NCI-H446 (cell line): ENCODE measurements at regions not wholly inside any gene's neighbourhood (a gene's known extent, or its start where the extent isn't known, plus 50 kb on each side); places are given as distances from the start of the nearest gene placed in this dataset.

ENCODE experiments used
- DNase-seq, 2 experiments: peaks; one replicate each; lab custom pipeline; 2025; lab: John Stamatoyannopoulos, UW

- no peak for DNase-seq
Observed at GRCh38 chr3:78003090-78003489, 963.2 kb downstream of the ROBO2 start.

GRCh38 chr3:78004571-78004970, 964.7 kb downstream of the ROBO2 start:
- DNase-seq: no peak

DNA sequence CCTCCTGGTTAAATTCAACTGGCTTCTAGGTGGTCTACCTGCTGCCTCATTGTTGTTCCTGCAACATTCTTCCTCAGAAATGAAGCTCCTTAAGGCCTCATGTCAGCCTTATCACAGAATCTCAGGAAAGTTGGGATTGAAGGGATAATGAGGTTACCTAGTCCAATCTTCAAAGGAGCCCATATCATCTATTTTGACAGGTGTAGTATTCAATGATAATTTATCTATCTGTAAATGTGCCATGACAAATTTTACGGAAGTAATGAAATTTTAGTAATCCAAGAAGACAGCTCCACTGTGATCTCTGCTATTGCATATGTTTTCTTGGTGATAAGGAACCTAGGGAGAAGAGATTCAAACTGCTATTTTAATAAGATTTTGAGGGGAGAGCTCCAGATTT, 973.8 kb downstream of the ROBO2 start:
- DNase-seq: no peak

DNA sequence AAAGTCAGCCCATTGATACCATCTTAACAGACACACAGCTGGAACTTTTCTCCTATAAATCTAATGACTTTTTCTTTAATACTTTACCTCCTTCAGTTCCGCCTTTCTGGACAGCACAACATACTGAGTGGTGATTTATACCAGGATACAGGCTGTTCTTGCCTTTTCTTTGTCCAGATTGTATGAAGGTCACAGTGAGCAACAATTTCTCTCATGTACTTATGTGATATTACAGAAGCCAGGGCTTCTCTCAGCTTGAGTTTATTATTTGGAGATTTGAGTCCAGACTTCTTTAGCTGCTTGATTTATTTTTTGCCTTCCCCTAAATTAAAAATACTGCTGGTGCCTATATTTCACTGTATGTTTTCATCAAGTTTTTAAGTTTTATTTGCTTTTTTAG, 976.0 kb downstream of the ROBO2 start:
- DNase-seq: no peak

DNA sequence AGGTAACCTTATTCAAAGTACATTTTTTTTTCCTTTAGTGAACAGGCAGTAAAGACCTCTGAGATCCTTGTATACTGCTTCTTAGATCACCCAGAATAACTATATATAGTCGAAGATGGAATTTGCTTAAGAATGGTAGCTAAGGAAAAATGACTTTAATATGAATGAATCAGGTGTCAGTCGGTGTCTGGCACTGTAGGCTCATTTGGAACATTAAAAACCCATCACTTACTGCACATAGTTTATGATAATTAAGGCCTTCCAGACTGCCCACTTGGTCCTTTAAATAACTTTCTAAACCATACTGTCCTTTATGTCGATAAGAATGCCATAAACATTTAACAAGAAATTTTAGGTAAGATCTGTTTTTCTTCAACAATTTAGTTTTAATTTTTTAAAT, 981.8 kb downstream of the ROBO2 start:
- no peak for DNase-seq

- no peak for DNase-seq
Observed at GRCh38 chr3:78022232-78022631, 982.3 kb downstream of the ROBO2 start.

DNA sequence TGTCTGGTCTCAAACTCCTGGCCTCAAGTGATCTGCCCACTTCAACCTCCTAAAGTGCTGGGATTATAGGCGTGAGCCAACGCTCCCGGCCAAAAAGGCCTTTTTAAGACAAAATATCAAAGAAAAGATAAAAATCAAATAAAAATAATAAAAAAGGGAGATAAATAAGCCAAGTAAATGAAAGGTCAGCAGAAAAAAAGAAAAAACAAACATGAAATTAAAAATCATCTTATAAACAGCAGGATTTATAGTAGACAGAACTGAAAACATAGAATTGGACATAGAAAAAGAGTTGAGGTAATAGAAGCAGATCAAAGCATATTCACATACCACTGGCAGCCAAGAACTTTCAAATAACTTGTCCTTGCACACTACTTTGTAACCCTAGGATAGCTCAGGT, 983.4 kb downstream of the ROBO2 start:
- no peak for DNase-seq

DNA sequence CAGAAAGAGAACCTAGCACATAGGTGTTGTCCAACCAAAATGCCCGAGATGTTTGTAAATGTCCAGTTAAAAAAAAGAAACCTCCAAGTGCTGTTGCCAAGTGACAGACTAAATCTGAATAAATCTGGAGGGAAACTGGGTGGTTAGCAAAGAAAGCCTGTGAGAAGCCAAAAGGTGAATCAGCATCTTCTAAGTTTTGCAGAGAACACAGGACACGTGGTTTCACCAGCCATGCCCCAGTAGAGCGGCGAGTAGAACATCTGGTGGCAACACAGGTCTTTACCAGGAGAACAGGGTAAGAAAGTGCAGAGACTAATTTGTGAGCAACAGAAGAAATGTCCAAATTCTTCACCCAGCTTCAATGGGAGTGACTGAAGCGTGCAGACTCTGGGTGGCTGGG, 986.0 kb downstream of the ROBO2 start:
- DNase-seq: no peak

- DNase-seq: no peak
Observed at GRCh38 chr3:78026318-78026828, 986.5 kb downstream of the ROBO2 start.

GRCh38 chr3:78029775-78030174, 989.9 kb downstream of the ROBO2 start:
- no peak for DNase-seq

DNA sequence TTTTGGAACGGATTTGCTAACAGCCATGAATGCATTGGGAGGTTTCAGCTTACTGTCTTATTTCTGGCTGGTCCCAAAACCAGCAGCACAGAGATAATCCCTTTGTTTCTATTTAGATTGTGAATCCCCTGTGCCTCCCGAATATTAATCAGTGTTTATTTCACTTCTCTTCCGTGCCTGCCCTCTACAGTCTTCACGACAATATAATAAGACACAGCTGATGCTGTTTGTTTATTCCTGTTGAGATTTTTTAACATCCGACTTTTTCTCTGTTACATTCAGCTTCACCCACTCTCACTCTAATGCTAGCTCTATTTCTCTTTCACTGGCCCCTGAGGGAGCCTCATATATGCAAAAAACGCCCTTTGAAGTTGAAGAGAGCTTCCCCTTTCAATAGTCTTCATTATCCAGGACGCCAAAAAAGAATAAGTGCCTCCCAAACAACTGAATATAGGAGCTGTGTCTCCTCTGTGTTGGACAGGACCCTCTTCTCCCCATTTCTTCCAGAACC, 995.3 kb downstream of the ROBO2 start:
- DNase-seq: no peak

- peak in 1 of 2 experiments; percentile 40 for DNase-seq
Observed at GRCh38 chr3:78041486-78041885, 1001.6 kb downstream of the ROBO2 start.

- DNase-seq: no peak
Observed at GRCh38 chr3:78046566-78046965, 1006.7 kb downstream of the ROBO2 start.

DNA sequence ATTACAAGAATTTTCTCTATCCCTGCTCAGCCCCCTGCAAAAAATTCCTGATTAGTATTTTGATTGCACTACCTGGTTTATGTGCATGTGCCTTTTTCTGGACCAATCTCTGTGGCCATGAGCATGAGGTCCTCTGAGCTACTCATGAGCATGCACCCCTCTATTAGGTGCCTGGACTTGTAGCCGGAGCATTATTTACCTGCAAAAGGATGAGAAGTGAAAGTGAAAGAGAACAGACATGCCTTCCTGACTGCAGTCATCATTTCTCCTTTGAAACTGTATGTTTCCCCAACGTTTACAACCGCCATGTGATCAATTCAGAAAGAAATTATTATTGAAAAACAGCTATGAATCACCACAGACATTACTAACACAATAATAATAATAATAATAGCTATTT, 1008.8 kb downstream of the ROBO2 start:
- DNase-seq: no peak

- DNase-seq: no peak
Observed at GRCh38 chr3:78049521-78049920, 1009.6 kb downstream of the ROBO2 start.

DNA sequence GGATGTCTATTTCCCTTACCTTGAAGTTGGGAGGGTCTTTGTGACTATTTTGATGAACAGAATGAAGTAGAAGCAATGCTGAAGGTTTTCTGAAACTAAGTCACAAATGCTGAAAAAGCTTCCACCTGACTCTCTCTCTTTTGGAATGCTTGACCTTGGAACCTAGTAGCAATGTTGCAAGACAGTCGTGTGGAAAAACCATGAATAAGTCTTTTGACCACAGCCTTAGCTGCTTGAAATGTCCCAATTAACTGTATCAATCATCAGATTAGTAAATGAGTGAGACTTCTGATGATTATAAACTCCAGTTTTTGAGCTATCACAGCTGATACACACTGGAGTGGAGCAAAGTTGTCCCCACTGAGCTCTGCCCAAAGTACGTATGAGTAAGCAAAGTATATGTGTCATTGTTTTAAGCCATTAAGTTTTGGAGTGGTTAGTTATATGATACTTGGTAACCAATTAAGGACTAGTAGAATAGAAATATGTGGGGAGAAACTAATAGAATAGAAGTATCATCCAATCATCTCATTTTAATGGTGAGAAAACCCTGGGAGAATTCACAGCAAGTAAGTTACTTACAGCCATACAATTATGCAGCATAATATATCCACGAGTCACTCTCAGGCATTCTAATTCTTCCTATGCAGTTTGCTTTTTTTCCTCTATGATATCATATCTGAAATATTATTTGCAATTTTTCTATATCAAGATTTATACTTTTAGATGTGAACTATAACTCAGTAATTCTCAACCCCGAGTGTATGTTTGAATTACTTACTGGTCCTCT, 1010.6 kb downstream of the ROBO2 start:
- DNase-seq: no peak

GRCh38 chr3:78052746-78053145, 1012.8 kb downstream of the ROBO2 start:
- no peak for DNase-seq

- no peak for DNase-seq
Observed at GRCh38 chr3:78066287-78066686, 1026.4 kb downstream of the ROBO2 start.

DNA sequence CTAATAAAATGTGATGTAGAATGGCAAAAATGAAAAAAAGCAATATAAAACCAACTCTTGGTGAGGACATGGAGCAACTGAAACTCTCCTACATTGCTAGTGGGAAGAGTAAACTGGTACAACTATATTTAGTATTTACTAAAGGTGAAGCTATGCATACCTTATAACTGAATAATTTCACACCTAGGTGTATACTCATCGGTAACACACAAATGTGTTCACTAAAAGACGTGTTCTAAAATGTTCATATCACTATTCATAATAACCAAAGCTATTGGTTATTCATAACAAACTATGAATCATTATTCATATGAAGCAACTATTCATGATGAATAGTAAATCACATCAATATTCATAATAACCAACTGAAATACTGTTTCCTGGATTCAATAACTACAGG, 1030.3 kb downstream of the ROBO2 start:
- DNase-seq: no peak

- no peak for DNase-seq
Observed at GRCh38 chr3:78076379-78076778, 1036.5 kb downstream of the ROBO2 start.

DNA sequence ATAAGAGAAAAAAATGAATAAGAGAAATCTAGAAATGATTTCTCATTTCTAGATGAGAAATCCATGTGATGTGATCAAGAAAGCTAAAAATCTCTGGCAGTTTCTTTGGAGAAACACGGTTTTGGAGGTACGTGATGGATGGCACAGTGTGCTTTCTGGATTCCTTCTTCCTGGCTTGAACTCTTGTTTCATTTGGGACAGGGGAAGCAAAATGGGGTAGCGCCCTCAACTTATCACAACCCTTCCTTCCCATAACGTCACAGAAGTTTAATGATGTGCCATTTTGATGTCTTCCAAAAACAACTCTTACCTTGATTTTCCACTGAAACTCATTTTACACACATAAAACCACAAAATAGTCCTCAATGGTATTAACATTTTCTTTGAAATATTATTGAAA, 1037.3 kb downstream of the ROBO2 start:
- no peak for DNase-seq

GRCh38 chr3:78077842-78078241, 1037.9 kb downstream of the ROBO2 start:
- DNase-seq: no peak

DNA sequence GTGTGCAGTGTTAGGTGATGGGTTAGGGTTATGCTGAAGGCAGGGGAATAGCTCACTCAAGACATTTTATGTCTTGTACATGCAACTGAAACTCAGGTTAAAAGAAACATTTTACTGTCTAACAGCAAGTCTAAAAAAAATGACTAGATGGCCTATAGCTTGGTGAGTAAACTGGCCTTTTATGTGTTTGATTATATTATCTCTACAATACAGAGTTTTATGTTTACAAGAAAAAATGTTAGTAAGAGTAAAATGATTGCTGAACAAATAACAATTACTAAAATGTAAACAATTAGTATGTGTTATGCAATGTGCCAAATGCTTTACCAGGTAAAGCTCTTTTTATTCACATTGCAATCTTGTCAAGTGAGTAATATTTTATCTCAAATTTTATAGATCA, 1039.6 kb downstream of the ROBO2 start:
- DNase-seq: no peak

DNA sequence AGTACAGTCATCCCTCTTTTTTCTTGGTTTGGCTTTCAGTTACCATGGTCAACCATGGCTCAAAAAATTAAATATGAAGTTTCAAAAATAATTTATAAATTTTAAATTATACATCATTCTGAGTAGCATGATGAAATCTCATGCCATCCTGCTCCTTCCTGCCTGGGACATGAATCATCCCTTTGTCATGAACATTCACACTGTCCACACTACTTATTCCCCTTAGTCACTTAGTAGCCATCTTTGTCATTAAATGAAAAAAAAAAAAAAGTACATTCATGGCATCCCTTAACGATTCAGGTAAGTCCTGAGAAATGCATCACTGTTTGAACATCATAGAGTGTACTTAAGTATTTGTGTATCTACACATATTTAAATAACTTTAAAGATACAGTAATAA, 1046.3 kb downstream of the ROBO2 start:
- DNase-seq: no peak
